ENCODE measurements at regions not wholly inside any gene's neighbourhood (a gene's known extent, or its start where the extent isn't known, plus 50 kb on each side); places are given as distances from the start of the nearest gene placed in this dataset.

DNA sequence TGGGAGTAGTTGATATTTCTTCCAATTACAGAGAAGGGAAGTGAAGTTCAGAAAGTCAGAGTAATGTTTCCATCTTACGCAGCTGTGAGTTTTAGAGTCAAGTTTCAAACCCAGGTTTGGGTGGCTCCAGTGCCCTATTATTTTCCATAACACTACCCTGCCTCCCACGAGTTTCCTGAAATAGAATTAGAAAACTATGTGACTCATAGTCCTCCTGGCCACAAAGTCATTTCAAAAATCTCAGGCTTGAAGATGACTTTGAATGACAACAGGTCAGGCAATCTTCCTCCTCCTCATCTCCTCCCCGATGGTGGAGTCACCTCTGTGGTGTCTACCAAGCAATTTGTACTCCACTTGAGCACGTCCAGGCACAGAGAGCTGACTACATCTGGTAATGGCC lies 212.3 kb upstream of the TRIB2 start:
- TF ChIP-seq CTCF (IDR thresholded peaks at IDR 0.05) (no peak), POLR2A (IDR thresholded peaks at IDR 0.05) (no peak)

Measured in right lobe of liver (tissue), 4 donors.